ENCODE measurements at regions not wholly inside any gene's neighbourhood (a gene's known extent, or its start where the extent isn't known, plus 50 kb on each side); places are given as distances from the start of the nearest gene placed in this dataset.

DNA sequence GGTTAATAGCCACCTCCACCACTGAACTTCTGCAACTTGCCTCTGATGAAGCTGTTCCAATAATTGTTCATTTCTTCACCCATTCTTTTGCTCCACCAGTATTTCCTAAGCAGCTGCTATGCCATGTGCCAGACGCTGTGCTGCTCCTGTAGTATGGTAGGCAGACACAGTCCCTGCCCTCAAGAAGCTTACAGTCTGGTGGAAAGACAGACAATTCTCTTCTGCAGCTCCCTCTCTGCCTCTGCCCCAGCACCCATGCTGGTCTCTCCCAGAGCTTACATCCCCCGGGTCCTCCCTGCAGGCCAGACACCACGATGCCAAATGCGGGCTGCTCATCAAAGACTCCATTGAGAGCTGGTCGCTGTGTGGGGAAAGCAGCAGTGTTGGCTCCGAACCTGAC, 111.6 kb upstream of the ESRRB start:
- no peak overlapping the region for H3K27ac Mint-ChIP-seq
- no peak for DNase-seq
- ATAC-seq: no peak
- H3K27me3 Mint-ChIP-seq: peaks cover 33% of the 10 kb centered on the region
- H3K9me3 Mint-ChIP-seq: peaks cover 0 to 7% of the 10 kb centered on the region in 2 donors
- H3K4me1 Mint-ChIP-seq: no peaks in the 10 kb centered on the region
- H3K4me3 Mint-ChIP-seq: no peak overlapping the region

DNA sequence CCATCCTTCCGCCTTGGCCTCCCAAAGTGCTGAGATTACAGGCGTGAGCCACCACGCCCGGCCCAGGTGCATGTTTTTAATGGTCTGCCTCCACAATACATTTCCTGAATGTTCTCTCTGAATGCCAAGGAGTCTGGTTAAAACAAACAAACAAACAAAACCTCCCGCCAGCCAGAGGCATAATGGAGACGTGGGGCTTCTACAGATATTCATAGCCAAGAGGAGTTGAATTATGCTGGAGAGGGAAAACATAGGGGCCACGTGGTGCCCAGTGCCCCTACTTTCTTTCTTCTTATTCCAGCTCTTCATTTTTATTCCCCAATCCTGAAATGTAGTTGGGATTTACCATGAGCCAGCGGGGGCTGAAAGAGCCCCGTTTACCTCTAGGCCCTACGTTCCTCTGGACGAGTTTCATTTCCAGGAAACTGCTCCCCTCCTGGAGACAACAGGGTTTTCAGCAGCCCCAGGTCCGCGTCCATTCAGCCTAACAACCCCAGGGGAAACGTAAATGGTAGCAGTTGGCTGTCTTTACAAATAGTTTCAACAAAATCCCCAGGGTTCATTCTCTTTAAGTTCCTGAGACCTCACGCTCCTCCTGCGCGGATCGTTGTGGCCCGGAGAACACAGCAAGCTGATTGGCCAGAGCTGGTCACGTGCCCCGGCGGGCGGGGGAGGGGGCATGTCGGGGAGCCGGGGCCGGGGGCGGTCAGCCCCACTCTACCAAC, 108.5 kb upstream of the ESRRB start:
- DNase-seq (peak; percentile 7 to 16), ATAC-seq (no peak)
- Mint-ChIP-seq H3K27ac (peak overlapping the region in 1 of 2 donors; percentile 75), H3K9me3 (peaks cover 0 to 7% of the 10 kb centered on the region in 2 donors), H3K4me1 (no peaks in the 10 kb centered on the region), H3K27me3 (peaks cover 41% of the 10 kb centered on the region), H3K4me3 (peak overlapping the region in 1 of 2 donors; percentile 27)

DNA sequence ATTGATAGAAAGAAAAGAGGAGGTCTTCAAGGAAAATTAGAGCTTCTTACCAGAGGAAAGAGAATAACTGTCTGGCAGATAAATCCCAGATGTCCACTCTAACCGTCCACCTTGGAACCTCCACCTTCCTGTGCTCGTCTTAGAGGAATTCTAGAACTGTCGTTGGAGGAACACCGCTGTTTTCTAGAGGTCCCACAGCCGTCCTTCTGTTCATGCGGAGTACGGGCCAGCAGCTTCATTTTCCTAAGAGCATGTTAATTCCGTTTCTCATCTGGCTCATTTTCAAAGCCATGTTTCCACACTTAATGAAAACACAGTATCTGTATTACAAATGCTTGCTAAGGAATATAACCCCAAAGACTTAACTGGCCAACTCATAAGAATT, 107.9 kb upstream of the ESRRB start:
- Mint-ChIP-seq H3K9me3 (peaks cover 0 to 7% of the 10 kb centered on the region in 2 donors), H3K27ac (no peak overlapping the region), H3K4me1 (no peaks in the 10 kb centered on the region), H3K27me3 (peaks cover 41% of the 10 kb centered on the region), H3K4me3 (no peak overlapping the region)
- no peak for ATAC-seq
- DNase-seq: no peak

DNA sequence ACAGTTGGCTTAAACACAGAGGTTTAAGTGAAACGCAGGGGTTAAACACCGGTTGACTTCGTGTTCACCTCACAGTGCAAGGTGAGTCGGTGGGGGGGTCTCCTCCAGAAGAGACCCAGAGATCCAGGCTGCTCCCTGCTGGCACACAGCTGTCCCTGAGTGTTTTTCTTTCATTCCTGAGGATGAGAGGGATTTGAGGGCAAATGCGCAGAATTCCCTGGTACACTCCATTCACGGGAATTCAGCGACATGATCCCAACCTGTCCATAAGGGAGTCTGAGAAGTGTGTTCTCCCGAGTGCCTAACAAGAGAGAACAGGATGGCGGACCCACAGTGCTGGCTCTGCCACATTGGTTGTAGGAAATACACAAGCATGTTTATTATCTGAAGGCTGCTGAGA, 107.2 kb upstream of the ESRRB start:
- H3K4me1 Mint-ChIP-seq: no peaks in the 10 kb centered on the region
- H3K9me3 Mint-ChIP-seq: peaks cover 0 to 7% of the 10 kb centered on the region in 2 donors
- no peak for DNase-seq
- no peak for ATAC-seq
- H3K27me3 Mint-ChIP-seq: peaks cover 41% of the 10 kb centered on the region
- H3K27ac Mint-ChIP-seq: no peak overlapping the region
- H3K4me3 Mint-ChIP-seq: no peak overlapping the region

DNA sequence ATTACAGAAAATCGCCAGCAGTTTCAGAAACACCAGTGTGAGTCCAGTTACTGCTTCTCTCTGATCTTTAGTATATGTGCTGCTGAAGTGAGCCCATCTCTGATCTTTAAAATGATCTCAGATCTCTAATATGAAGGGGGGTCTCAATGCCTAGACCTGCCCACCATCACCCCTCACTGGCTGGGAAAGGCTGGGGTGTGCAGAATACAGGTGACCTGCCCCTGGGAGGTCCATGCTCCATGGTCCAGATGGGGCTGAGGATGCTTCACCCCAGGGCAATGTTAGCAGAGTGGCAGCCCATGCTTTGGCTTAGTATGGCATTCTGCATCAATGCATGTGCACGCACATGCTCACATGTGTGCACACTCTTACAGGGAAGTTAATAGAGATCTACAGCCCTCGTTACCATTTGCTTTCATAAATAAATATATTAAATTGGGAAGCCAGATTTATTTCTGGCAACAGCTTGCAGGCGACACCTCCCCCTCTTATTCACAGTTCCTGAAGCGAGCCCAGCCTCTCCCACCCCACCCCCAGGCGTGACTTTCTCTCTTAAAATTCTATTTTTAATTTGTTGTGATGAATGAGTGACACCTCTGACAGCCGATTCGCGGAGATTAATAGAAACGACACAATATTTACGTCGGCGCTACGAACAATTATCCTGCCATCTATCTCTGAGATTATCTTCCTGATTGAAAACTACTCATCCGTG, 104.7 kb upstream of the ESRRB start:
- Mint-ChIP-seq H3K27me3 (peaks cover 21% of the 10 kb centered on the region), H3K4me3 (no peak overlapping the region), H3K9me3 (peaks cover 0 to 2% of the 10 kb centered on the region in 2 donors), H3K27ac (no peak overlapping the region), H3K4me1 (no peaks in the 10 kb centered on the region)
- DNase-seq: no peak
- no peak for ATAC-seq

DNA sequence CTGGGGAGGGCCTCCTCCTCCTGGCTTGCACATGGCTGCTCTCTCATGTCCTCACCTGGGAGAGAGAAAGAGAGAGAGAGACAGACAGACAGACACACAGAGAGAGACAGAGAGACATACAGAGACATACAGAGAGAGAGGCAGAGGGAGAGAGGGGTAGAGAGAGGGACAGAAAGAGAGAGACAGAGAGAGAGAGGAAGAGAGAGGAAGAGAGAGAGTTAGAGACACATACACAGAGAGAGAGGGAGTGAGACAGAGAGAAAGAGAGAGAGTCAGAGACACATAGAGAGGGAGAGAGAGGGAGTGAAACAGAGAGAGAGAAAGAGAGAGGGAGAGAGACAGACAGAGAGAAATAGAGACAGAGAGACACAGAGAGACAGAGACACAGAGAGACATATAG, 103.6 kb upstream of the ESRRB start:
- H3K4me1 Mint-ChIP-seq: no peaks in the 10 kb centered on the region
- DNase-seq (no peak), ATAC-seq (no peak)
- no peak overlapping the region for H3K4me3 Mint-ChIP-seq
- peak overlapping the region in 1 of 2 donors; percentile 28 for H3K27ac Mint-ChIP-seq
- no peaks in the 10 kb centered on the region for H3K9me3 Mint-ChIP-seq
- peaks cover 16% of the 10 kb centered on the region for H3K27me3 Mint-ChIP-seq

DNA sequence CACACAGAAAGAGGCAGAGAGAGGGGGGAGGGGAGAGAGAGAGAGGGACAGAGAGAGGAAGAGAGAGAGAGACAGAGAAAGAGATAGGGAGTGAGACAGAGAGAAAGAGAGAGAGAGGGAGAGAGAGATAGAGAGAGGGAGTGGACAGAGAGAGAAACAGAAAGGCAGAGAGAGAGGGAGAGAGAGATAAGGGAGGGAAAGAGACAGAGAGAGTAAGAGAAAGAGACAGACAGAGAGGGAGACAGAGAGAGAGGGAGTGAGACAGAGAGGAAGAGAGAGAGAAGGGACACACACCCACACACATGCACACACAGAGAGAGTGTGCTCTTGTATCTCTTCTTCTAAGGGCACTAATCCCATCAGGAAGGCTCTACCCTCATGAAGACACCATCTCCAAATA, 103.2 kb upstream of the ESRRB start:
- ATAC-seq (no peak), DNase-seq (no peak)
- Mint-ChIP-seq H3K9me3 (no peaks in the 10 kb centered on the region), H3K27ac (peak overlapping the region; percentile 4 to 28), H3K4me1 (no peaks in the 10 kb centered on the region), H3K4me3 (no peak overlapping the region), H3K27me3 (peaks cover 20% of the 10 kb centered on the region)

DNA sequence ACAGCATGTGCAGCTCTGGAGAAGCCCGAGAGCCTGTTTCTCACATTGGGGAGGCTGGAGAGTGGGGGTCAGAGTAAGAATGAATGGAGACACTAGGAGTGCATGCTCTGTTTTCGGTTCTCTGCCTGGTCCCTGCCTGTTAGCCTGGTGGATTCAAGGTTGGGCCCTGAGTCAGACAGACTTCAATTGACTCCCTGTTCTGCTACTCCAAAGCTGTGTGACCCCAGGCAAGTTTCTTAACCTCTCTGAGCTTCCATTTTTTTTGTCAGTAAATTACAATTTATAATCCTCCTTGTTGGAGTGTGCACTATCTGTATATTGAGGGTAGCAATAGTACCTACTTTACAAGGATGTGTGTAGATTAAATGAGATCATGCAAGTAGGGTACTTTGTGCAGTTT, 102.6 kb upstream of the ESRRB start:
- ATAC-seq (no peak), DNase-seq (no peak)
- H3K9me3 Mint-ChIP-seq: no peaks in the 10 kb centered on the region
- H3K27ac Mint-ChIP-seq: no peak overlapping the region
- no peaks in the 10 kb centered on the region for H3K4me1 Mint-ChIP-seq
- H3K4me3 Mint-ChIP-seq: no peak overlapping the region
- H3K27me3 Mint-ChIP-seq: peaks cover 24% of the 10 kb centered on the region

DNA sequence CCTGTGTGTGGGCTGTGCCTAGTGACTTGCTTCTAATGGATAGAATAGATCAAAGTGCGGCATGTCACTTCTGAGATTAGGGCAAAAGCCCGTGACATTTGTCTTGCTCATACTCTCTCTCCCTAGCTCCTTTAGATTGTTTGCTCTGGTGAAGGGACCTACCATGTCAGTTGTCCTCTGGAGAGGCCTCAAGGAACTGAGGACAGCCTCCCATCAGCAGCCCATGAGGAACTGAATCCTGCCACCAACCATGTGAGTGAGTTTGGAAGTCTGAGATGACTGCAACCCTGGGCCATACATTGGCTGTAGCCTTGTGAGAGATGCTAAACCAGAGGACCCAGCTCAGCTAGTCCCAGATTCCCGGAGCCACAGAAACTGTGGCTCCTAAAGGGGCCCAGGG, 101.6 kb upstream of the ESRRB start:
- Mint-ChIP-seq H3K27me3 (peaks cover 17% of the 10 kb centered on the region), H3K9me3 (no peaks in the 10 kb centered on the region), H3K27ac (no peak overlapping the region), H3K4me3 (no peak overlapping the region), H3K4me1 (no peaks in the 10 kb centered on the region)
- DNase-seq (no peak), ATAC-seq (no peak)

DNA sequence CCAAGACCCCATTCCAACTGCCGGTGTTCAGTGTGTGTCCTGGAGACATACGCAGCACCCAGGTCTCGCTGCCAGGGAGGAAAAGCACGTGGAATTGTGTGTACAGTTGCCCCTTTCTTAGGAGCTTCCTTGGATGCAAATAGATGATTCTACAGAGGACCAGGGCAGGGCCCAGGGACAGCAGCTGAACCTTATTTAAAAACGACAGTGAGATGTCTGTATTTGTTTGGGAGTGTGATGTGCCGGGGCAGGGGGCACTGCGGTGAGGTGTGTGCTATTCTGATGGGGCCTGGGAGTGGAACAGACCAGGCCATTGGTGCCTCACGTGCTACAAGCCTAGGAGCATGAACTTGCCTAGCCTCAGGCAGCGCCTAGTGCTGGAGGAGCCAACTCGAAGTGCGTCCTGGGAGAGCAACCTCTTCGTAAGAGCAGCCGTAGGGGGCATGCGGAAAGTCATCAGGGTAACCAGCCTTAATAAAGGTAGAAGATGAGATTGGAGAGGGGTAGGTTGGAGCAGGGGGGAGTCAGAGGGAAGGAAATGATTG, 98.3 kb upstream of the ESRRB start:
- peaks cover 15% of the 10 kb centered on the region for H3K27me3 Mint-ChIP-seq
- ATAC-seq (no peak), DNase-seq (no peak)
- no peak overlapping the region for H3K4me3 Mint-ChIP-seq
- H3K9me3 Mint-ChIP-seq: no peaks in the 10 kb centered on the region
- no peaks in the 10 kb centered on the region for H3K4me1 Mint-ChIP-seq
- peak overlapping the region in 1 of 2 donors; percentile 7 for H3K27ac Mint-ChIP-seq

DNA sequence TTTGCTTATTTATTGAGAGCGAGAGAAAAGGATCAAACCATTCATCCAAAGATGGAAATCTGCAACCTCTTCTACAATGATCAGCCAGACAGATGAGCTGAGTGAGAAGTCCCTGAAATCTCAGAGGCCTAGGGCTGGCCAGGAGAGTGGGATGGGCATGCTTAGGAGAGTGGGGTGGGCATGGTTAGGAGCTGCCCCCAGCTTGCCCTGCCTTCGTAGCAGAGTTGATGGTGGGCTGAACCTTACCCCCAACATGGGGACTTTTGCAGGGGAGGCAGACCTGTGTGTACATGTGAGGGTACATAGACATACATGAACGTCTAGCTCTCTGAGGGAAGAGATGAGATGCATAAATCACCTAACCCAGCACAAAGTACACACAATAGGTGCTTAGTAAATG, 95.7 kb upstream of the ESRRB start:
- Mint-ChIP-seq H3K4me3 (no peak overlapping the region), H3K9me3 (no peaks in the 10 kb centered on the region), H3K27me3 (peaks cover 15% of the 10 kb centered on the region), H3K27ac (no peak overlapping the region), H3K4me1 (no peaks in the 10 kb centered on the region)
- ATAC-seq: no peak
- no peak for DNase-seq

DNA sequence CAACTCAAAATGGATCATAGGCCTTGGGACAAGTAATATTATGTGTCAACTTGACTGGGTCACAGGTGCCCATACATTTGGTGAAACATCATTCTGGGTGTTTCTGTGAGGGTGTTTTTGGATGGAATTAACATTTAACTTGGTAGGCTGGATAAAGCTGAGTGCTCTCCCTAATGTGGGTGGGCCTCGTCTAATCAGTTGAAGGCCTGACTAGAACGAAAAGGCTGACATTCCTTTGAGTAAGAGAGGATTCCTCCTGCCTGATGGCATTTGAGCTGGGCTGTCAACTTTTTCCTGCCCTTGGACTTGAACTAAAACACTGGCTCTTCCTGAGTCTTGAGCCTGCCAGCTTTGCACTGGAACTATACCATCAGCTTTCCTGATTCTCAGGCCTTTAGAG, 93.4 kb upstream of the ESRRB start:
- Mint-ChIP-seq H3K27ac (no peak overlapping the region), H3K9me3 (no peaks in the 10 kb centered on the region), H3K27me3 (peaks cover 15% of the 10 kb centered on the region), H3K4me3 (no peak overlapping the region), H3K4me1 (no peaks in the 10 kb centered on the region)
- DNase-seq (no peak), ATAC-seq (no peak)

DNA sequence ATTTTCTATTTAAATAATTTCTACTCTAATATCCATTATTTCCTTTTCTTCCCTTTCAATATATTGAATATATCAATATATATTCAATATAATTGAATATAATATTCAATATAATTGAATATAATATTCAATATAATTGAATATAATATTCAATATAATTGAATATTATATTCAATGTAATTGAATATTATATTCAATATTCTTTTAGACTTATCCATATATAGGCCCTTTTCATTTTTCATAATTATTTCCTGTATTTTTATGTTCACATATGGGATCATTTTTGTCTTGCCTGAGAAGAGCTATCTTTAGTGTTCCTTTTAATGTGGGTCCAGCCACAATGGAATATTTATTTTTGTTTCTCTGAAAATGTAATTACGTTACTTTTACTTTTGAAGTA, 88.9 kb upstream of the ESRRB start:
- peaks cover 7% of the 10 kb centered on the region for H3K27me3 Mint-ChIP-seq
- no peak for ATAC-seq
- no peaks in the 10 kb centered on the region for H3K4me1 Mint-ChIP-seq
- no peaks in the 10 kb centered on the region for H3K9me3 Mint-ChIP-seq
- no peak overlapping the region for H3K4me3 Mint-ChIP-seq
- DNase-seq: no peak
- H3K27ac Mint-ChIP-seq: no peak overlapping the region

DNA sequence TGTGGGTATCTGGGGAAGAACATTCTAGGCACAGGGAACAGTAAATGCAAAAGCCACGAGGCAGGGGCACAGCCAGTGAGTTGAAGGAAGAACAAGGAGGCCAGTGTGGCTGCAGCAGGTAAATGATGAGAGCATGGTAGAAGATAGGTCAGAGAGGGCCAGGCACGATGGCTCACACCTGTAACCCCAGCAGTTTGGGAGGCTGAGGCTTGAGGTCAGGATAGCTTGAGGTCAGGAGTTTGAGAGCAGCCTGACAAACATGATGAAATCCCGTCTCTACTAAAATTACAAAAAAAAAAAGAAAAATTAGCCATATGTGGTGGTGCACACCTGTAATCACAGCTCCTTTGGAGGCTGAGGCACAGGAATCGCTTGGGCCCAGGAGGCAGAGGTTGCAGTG, 86.7 kb upstream of the ESRRB start:
- H3K27ac Mint-ChIP-seq: no peak overlapping the region
- H3K27me3 Mint-ChIP-seq: peaks cover 7% of the 10 kb centered on the region
- H3K9me3 Mint-ChIP-seq: no peaks in the 10 kb centered on the region
- DNase-seq (no peak), ATAC-seq (no peak)
- no peak overlapping the region for H3K4me3 Mint-ChIP-seq
- H3K4me1 Mint-ChIP-seq: no peaks in the 10 kb centered on the region

DNA sequence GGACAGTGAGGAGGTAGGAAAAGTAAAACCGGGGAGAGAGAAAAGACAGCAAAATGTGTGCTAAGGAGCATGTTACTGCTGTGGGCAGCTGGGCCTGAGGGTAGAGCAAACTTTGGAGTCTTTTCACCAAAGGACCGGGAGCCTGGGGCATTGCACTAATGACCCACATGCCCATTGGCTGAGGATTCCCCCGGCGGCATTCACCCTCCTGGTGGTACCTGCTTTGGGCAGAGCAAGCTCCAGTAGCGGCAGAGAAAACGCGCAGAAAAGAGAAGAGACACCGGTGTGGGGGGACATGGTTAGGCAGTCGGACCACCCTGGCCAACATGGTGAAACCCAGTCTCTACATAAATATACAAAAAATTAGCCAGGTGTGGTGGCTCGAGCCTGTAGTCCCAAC, 83.4 kb upstream of the ESRRB start:
- no peaks in the 10 kb centered on the region for H3K4me1 Mint-ChIP-seq
- H3K27ac Mint-ChIP-seq: no peak overlapping the region
- no peaks in the 10 kb centered on the region for H3K9me3 Mint-ChIP-seq
- H3K4me3 Mint-ChIP-seq: no peak overlapping the region
- no peak for ATAC-seq
- H3K27me3 Mint-ChIP-seq: peaks cover 6% of the 10 kb centered on the region
- no peak for DNase-seq

DNA sequence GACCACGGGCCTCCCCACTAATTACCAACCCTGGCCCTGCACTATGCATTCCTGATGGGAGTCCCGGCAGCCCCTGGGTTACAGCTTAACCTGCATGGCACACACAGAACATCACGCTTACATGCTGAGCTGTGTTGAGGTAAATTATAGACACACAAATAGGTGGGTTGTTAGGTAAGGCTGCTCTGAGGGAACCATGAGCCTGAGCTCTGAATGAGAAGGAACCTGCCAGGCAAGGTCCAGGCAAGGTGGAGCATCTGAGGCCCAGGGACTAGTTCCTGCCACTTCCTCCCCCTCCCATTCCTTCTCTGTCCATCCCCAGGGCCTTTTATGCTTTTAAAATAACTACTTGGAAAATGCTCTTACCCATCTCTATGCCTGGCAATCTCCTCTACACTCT, 82.7 kb upstream of the ESRRB start:
- Mint-ChIP-seq H3K27me3 (peaks cover 3% of the 10 kb centered on the region), H3K4me1 (no peaks in the 10 kb centered on the region), H3K9me3 (no peaks in the 10 kb centered on the region), H3K4me3 (no peak overlapping the region), H3K27ac (peak overlapping the region in 1 of 2 donors; percentile 5)
- ATAC-seq: no peak
- DNase-seq: no peak

All from stimulated activated naive CD8-positive, alpha-beta T cell treated with anti-CD3 and anti-CD28 coated beads, Interleukin-15, amount 100 ng/mL, for 72 hours (primary cell).